Stimulated activated CD4-positive, alpha-beta T cell treated with anti-CD3 and anti-CD28 coated beads, Interleukin-2, amount 100 ng/mL, for 4 hours (primary cell): ENCODE measurements at regions not wholly inside any gene's neighbourhood (a gene's known extent, or its start where the extent isn't known, plus 50 kb on each side); places are given as distances from the start of the nearest gene placed in this dataset.
"Not testable (repeated sequence)": the region's sequence is repeated elsewhere in the genome, so short reads cannot be mapped to it uniquely, and the experiment has no call there.

Experiments used
- DNase-seq: peaks from one replicate; pipeline ENCODE4 v3.0.0-alpha.2; 2020; ENCODE audit warnings: low read depth

DNA sequence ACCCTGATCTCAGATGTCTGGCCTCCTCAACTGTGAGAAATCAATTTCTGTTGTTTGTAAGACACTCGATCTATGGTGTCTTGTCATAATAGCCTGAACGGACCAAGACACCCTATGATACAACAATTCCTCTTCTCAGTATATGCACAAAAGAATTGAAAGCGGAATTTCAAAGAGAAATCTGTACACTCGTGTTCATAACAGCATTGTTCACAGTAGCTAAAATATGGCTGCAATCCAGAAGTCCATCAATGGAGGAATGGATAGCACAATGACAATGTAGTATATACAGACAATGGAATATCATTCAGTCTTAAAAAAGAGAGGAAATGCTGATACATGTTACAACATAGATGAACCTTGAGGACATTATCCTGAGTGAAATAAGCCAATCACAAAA lies 354.6 kb downstream of the SFMBT2 start:
- no peak for DNase-seq

DNA sequence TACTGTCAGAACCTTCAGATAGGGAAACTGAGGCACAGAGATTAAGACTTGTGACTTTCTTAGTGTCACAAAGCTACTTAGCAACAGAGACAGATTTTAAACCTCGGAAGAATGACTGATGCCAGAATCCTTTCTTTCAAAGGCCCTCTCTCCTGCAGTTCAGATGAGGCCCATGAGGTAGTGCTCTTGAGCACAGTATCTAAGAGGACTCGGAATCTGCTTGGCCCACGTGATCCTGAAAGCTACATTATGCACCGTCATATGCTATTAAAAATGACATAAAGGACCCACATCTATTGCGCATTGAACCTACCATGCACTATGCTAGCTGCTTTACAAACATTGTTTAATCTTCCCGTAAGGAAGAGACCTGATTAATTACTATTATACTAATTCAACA lies 355.9 kb downstream of the SFMBT2 start:
- no peak for DNase-seq

DNA sequence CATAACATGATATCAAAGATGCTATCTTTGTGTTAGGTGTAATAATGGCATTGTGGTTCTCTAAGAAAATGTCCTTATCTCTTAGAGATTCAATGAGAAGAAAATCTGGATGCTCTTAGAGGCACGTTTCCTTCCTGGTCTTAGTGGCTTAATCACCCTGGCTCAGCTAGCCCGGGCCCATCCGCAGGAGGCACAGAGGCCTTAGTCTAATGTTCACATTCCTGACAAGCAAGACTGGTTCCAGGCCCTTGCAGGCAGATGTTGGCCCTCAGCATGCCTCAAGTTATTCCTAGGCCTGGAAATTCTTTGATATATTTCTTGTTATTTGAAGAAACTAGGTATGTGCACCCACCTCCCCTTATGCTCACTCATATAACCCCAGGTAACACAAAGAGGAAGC lies 357.6 kb downstream of the SFMBT2 start:
- DNase-seq, result no peak

DNA sequence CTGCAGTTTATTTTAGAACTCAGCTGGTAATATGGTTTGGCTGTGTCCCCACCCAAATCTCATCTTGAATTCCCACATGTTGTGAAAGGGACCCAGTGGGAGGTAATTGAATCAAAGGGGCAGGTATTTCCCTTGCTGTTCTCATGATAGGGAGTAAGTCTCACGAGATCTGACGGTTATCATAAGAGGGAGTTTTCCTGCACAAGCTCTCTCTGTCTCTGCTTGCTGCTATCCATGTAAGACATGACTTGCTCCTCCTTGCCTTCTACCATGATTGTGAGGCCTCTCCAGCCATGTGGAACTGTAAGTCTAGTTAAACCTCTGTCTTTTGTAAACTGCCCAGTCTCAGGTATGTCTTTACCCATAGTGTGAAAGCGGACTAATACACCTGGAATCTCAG lies 360.8 kb downstream of the SFMBT2 start:
- not testable (repeated sequence) for DNase-seq

DNA sequence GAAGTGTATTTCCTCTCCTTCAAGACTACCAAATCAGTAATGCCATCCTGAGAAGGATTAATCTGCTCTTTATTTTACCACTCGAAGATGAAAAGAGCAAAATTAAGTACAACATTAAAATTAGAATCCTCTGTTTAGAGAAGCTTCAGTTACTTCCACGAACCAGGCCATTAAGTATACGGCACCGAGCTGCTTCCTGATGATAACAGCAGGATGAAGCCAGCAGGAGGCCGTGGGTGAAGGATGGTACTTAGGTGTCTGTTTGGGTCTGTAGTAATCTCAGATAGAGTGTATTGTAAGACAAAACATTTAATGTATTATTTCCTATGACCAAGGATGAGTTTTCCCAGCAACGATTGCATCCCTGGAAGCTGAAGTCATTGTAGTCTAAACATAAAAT lies 362.8 kb downstream of the SFMBT2 start:
- DNase-seq, result no peak

- DNase-seq, result no peak
These were observed 364.2 kb downstream of the SFMBT2 start for GRCh38 chr10:7046615-7047014.

GRCh38 chr10:7045891-7046599 lies 364.8 kb downstream of the SFMBT2 start:
- DNase-seq, result no peak

GRCh38 chr10:7043055-7043653 lies 367.7 kb downstream of the SFMBT2 start:
- DNase-seq, result no peak

DNA sequence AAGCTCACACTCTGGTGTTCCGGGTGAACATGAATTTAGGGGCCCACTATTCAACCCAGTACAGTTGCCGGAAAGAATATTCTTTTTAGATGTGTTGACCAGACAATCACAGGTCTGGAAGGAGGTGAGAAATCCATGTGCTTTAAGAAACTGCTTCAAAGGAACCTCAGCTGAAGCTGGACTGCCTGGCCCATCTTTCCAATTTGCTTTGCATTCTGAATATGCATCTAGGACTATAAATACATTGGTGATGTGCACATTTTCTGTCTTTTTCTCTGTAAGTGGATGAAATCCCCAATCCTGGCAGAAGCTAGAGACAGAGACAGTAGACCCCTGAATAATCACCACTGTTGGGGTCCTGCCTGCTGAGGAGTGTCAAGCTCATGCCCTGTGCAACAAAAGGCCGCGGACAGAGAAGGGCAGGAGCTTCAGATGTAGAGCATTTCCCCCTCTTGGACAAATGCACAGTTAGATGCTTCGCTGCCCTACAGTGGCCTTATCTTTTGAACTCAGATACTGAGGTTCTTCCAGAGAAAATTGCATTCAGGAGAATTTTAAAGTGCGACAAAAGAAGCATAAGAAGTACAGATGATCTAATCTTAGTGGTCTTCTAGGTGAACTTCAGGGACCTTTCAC lies 368.3 kb downstream of the SFMBT2 start:
- DNase-seq, result no peak

DNA sequence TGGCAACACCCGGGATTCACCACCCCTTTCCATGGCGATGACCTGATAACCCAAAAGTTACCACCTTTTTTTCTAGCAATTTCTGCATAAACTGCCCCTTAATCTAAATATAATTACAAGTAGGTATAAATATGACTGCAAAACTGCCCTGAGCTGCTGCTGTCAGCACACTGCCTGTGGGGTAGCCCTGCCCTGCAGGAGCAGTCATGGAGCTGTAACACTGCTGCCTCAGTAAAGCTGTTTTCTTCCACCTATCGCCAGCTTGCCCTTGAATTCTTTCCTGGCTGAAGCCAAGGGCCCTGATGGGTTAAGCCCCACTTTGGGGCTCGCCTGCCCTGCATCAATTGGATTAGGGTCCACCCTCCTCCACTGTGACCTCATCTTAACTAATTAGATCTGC lies 368.8 kb downstream of the SFMBT2 start:
- DNase-seq, result no peak

- no peak for DNase-seq
These were observed 370.2 kb downstream of the SFMBT2 start for GRCh38 chr10:7040681-7041080.

DNA sequence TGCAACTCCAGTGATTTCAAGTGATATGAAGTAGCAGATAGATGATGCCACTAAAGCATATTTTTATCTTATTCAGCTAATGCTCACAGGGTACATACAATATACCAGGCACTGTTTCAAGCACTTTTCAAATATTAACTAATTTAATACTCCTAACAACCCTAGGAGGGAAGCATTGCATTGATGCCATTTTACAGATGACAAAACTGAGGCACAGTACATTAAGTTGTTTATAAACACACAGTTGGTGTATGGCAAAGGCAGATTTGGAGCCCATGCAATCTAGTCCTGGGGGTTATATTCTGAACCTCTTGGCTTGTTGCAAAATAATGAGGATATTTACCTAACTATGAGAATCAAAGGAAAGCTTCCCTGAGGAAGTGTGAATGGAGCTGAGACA lies 371.0 kb downstream of the SFMBT2 start:
- DNase-seq, result no peak

DNA sequence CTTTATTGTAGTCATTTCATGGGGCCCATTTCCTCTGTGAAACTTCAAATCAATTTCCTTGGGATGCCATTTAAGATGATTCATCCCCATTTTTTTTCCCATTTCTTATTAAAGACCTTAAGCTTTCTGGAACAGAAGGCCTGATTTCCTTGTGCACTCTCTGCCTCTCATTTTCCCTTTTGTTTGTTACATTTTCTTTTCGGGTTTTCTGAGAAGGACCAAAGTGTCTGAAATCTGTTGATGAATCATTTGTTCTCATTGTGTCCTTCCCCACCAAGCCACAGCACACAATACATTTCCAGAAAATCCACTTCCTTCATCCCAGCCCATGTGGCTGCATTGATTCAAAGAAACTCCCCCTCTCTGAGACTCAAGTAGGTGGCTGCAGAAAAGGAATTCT lies 372.4 kb downstream of the SFMBT2 start:
- no peak for DNase-seq

GRCh38 chr10:7037434-7037833 lies 373.4 kb downstream of the SFMBT2 start:
- DNase-seq, result not testable (repeated sequence)

DNA sequence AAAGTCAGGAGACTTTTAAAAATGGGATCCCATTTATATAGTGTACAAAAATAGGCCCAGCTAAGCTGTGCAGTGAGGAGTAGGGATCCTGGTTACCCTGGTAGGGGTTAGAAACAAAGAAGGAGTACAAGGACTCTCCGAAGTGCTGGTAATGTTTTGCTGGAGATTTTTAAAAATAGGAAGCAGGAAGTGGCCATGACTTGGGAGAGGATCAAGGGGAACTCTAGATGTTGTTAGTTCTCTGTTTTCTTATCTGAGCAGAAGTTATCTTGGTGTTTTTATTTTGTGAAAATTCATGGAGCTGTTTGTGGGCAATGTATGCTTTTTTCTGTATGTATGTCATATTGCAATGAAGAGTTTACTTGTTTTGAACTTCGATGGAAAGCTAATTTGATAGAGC lies 373.9 kb downstream of the SFMBT2 start:
- no peak for DNase-seq

DNA sequence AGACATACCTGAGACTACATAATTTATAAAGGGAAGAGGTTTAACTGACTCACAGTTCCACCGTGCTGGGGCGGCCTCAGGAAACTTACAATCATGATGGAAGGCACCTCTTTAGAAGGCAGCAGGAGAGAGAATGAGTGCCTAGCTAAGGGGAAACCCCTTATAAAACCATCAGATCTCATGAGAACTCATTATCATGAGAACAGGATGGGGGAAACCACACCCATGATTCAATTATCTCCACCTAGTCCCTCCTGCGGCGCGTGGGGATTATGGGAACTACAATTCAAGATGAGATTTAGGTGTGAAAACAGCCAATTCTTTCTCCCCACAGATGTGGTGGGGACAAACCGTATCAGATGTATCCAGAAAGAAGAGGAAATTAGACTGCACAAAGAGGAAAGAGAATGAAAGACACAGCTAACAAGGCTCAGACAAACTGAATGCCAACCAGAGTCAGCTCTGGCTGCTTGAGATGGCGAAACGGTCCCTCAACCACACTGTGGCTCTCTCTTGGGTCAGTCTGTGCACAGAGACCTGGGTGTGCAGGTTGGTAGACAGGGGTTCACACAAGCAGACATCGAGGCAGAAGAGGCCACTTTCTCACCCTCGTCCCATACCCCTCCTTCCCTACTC lies 375.6 kb downstream of the SFMBT2 start:
- DNase-seq, result peak; percentile 38

- no peak for DNase-seq
These were observed 377.8 kb downstream of the SFMBT2 start for GRCh38 chr10:7033031-7033430.

DNA sequence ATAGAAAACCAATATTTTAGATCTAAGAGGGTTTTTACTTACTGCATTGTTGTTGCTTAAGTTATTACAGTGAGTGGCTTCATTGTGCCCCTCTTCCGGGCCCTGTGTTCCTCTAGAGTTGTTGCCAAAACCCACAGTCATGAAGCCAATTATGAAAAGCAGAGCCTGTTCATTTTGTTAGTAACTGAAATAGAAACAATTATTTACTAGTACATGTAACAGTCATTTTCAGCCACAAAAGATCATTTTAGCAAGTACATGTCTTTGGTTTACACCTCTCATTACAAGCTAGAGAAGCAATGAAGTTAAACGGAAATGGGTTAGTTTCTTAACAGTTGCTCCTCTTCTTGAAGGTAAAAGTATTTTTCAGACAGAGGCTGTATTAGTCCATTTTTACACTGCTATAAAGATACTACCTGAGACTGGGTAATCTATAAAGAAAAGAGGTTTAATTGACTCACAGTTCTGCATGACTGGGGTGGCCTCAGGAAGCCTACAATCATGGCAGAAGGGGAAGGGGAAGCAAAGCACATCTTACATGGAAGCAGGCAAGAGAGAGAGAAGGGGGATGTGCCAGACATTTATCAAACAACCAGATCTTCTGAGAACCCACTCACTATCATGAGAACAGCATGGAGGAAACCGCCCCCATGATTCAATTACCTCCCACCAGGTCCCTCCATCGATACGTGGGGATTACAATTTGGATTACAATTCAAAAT lies 380.5 kb downstream of the SFMBT2 start:
- DNase-seq, result no peak

GRCh38 chr10:7029672-7030071 lies 381.2 kb downstream of the SFMBT2 start:
- no peak for DNase-seq

- DNase-seq, result no peak
These were observed 382.0 kb downstream of the SFMBT2 start for GRCh38 chr10:7028809-7029166.

GRCh38 chr10:7027913-7028808 lies 382.7 kb downstream of the SFMBT2 start:
- DNase-seq, result no peak
